Muscle of leg (tissue), 3 donors: ENCODE measurements at regions not wholly inside any gene's neighbourhood (a gene's known extent, or its start where the extent isn't known, plus 50 kb on each side); places are given as distances from the start of the nearest gene placed in this dataset.

ENCODE experiments used
- DNase-seq: peaks from one replicate; pipeline ENCODE4 v3.0.0; 2013
- H3K27ac ChIP-seq: one replicate; pipeline ENCODE4 v1.5.1; 2013; ENCODE audit warnings: mild to moderate bottlenecking, low read length, control low read depth
- H3K27me3 ChIP-seq: one replicate; pipeline ENCODE4 v1.6.1; 2013; ENCODE audit warnings: low read length; ENCODE audit not compliant: control insufficient read depth, insufficient read depth
- H3K36me3 ChIP-seq: one replicate; pipeline ENCODE4 v1.6.1; 2013; ENCODE audit warnings: low read length; ENCODE audit not compliant: control insufficient read depth, insufficient read depth
- H3K4me1 ChIP-seq: one replicate; pipeline ENCODE4 v1.6.1; 2013; ENCODE audit warnings: low read length; ENCODE audit not compliant: control insufficient read depth, insufficient read depth
- H3K4me3 ChIP-seq: one replicate; pipeline ENCODE4 v1.5.1; 2013; ENCODE audit warnings: low read length, control low read depth
- H3K9me3 ChIP-seq: replicated peaks from 2 replicates; pipeline ENCODE4 v1.6.1; 2013; ENCODE audit warnings: low read depth, low read length; ENCODE audit not compliant: control insufficient read depth
- WGBS: methylation state at CpG from one replicate; pipeline ENCODE4 v1.1.5; 2013; ENCODE audit warnings: missing lambda C conversion rate; ENCODE audit not compliant: insufficient coverage; 5-methylcytosine and 5-hydroxymethylcytosine counted together

DNA sequence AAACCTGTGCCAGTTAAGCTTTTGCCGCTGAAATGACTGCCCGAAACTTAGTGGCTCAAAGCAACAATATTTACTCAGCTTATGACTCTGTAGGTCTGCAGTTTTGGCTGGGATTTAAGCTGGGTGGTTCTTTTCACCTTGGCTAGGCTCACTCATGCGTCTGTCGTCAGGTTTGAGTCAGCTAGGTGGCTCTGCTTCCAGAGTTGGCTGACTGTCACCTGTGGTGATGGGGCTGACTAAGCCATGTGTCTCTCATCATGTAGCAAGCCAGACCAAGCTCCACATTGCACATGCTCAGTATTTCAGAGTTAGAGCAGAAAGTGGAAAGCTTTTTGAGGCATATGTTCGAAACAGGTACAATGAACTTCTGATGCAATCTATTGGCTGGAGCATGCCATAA is 354.8 kb downstream of the MEIS1 start:
- DNase-seq: no peak
- H3K4me3 ChIP-seq: no peak overlapping the region
- no peaks in the 10 kb centered on the region for H3K4me1 ChIP-seq
- no peaks in the 10 kb centered on the region for H3K36me3 ChIP-seq
- H3K27me3 ChIP-seq: no peaks in the 10 kb centered on the region
- H3K9me3 ChIP-seq: no peaks in the 10 kb centered on the region
- WGBS: no CpG with 5 or more reads among the region's 5 CpGs
- H3K27ac ChIP-seq: no peak overlapping the region

DNA sequence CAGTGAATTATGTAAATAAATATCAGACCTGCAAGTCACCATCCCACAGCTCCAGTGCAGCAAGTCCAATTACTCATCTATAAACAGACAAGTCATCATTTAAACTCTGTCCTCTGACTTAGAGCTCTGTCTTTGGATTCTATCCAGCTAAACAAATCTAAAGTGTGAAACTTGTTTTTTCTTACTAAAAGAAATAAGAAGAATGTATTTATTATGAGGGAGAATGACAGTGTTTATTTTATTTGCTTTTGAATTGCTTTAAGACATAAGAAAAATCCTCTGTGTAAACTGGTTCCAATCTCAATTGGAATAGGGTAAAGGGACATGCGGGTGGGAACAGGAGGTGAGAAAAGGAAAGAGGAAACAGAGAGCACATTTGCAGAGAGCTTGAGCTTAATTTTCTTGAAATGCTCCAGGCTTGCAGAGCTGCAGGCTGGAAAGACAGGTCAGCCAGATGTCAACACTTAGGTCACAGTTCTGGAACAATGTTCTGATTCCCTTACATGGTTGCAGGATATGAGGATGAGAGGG is 355.8 kb downstream of the MEIS1 start:
- H3K27me3 ChIP-seq: no peaks in the 10 kb centered on the region
- H3K36me3 ChIP-seq: no peaks in the 10 kb centered on the region
- H3K27ac ChIP-seq: peak overlapping the region; percentile 31
- WGBS: 63% methylated on average over 1 of the region's 1 CpG
- no peak overlapping the region for H3K4me3 ChIP-seq
- no peaks in the 10 kb centered on the region for H3K9me3 ChIP-seq
- H3K4me1 ChIP-seq: no peaks in the 10 kb centered on the region
- peak; percentile 94 for DNase-seq

DNA sequence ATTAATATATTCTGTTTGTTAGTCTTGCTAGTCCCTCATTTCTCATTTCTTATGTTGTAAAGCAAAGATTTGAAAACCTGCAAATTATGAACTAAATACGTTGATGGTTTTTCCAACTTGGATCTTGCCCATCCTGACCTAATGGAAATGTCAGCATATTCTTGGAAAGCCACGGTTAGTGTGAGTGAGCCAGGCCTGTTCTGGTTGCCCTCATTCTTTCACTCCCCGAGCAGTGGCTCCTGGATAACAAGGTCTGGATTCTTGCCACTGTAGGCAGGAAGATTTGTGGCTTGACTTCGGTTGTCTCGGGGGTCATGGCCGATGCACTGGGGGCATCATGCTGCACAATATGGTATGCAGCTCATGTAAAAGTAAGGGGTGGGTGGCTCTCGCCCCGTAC is 359.1 kb downstream of the MEIS1 start:
- no peak overlapping the region for H3K27ac ChIP-seq
- peak; percentile 84 for DNase-seq

DNA sequence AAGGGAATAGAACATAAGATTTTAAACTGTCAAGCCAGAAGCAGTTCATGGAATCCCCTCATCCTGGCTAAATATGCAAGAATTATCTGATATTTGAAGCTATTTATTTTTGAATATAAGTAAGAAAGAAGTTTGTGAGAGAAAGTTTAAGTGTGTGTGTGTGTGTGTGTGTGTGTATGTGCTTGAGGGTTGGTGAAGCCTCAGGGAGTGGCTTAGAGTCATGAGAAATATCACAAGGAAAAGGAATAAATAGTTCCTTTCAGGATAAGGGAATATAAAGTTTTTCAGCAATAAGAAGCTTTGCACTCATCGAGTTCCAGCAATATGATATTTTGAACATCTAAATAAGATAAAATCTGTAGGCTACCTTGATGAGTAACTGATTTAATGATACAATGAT is 359.6 kb downstream of the MEIS1 start:
- Histone ChIP-seq H3K27me3 (no peaks in the 10 kb centered on the region), H3K36me3 (no peaks in the 10 kb centered on the region), H3K27ac (no peak overlapping the region), H3K4me1 (no peaks in the 10 kb centered on the region), H3K4me3 (no peak overlapping the region), H3K9me3 (no peaks in the 10 kb centered on the region)
- DNase-seq: peak; percentile 59
- no CpG with 5 or more reads among the region's 1 CpG for WGBS

More for the DNA sequence above, 359.1 kb downstream of the MEIS1 start:
- Histone ChIP-seq H3K9me3 (no peaks in the 10 kb centered on the region), H3K36me3 (no peaks in the 10 kb centered on the region), H3K4me3 (no peak overlapping the region), H3K27me3 (no peaks in the 10 kb centered on the region), H3K4me1 (no peaks in the 10 kb centered on the region)
- WGBS: 39% methylated on average over 3 of the region's 8 CpGs

DNA sequence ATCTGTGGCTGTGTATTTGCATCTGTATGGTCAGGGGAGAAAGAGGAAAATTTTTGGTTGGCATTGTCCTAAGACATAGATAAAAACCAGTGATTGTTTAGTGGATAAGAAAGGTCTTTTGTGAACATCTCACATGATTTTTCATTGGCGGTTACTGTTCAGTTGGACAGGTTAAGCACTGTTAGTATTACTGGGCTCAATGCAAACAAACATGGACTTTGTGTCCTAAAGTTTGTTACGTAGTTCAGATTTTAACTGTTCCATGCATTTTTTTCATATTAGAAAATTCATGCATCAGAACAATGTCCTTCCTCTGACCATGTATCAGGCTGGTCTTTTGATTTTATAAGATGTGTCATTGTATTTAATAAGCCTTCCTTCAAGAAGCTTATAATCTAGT is 368.0 kb downstream of the MEIS1 start:
- H3K27ac ChIP-seq: no peak overlapping the region
- H3K36me3 ChIP-seq: no peaks in the 10 kb centered on the region
- H3K4me3 ChIP-seq: no peak overlapping the region
- DNase-seq: no peak
- 80% methylated on average over 1 of the region's 2 CpGs for WGBS
- H3K9me3 ChIP-seq: no peaks in the 10 kb centered on the region
- no peaks in the 10 kb centered on the region for H3K4me1 ChIP-seq
- H3K27me3 ChIP-seq: no peaks in the 10 kb centered on the region

DNA sequence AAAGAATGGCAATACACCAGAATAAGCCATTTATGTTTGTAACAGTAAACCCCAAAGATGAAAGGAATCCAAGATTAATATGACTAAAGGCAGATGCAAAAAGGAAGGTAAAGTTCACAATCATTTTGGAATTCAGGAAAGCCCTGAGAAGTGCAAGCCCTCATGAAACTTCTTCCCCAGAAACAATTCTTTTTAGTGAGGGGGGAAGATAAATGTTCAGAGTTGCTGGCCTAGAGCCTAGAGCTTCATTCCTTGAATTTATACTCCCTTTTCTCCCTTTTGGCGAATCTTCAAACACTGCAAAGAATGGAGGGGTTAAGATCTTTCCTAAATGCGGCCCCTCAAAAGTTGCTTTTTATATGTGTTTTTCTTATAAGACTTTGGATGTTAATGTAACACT is 368.8 kb downstream of the MEIS1 start:
- Histone ChIP-seq H3K27ac (no peak overlapping the region), H3K4me1 (no peaks in the 10 kb centered on the region), H3K27me3 (no peaks in the 10 kb centered on the region), H3K36me3 (no peaks in the 10 kb centered on the region), H3K9me3 (no peaks in the 10 kb centered on the region), H3K4me3 (no peak overlapping the region)
- DNase-seq: peak; percentile 42
- no CpG with 5 or more reads among the region's 2 CpGs for WGBS

DNA sequence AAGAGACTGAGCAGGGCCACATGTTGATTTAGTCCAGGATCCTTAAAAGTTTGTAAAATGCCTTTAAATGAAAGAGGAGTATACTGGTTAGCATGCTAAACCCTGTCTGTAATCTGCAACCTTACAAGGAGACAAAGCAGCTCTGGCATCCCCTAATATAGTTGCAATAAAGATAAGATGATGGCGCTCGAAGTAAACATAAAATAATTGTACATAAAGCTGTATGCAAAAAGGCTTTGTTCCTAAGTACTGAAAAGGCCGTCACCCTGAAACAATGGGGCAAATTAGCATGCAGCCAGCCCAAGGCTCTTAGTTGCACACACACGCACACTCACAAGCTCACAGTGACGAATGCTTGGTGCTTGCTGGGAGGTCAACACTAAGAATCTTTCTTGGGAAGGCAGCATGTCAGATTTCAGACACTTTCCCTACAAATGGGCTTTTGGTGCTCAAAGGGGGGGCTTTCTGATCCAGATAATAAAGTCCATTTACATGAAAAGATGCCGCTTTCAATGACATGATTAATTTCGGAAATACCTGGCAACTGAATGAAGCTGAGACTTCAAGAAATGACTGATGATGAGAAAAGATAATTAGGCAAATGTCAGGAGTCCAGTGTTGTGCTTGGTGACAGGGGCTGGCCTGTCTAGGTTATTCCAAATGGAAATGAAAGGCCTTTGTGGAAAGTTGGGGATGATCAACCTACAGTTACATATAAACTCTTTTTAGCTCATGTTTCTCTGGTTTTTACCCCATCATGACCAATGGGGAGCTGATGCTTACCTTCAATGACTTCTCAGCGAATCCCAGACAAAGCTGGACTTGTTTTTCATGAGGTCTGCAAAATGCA is 370.3 kb downstream of the MEIS1 start:
- WGBS: 84% methylated on average over 5 of the region's 8 CpGs
- H3K9me3 ChIP-seq: no peaks in the 10 kb centered on the region
- no peaks in the 10 kb centered on the region for H3K27me3 ChIP-seq
- H3K4me1 ChIP-seq: no peaks in the 10 kb centered on the region
- DNase-seq: no peak
- H3K36me3 ChIP-seq: no peaks in the 10 kb centered on the region
- H3K27ac ChIP-seq: no peak overlapping the region
- no peak overlapping the region for H3K4me3 ChIP-seq

DNA sequence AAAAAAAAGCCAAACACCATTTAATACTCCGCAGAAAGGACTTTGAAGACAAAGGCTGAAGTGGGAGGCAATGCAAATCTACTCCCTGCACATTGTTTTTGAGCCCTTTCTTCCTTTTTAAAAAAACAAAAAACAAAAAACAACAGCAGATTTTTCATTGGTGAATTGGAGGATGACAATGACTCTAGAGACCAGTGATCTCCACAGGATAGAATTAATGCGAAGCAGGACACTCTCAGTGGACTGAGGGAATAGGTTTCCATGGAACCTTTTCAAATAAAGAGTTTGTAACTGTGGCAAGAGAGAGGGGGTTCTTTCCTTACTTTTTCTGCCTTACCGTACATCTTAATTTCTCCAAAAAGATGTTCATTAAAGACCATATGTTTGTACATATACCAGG is 371.0 kb downstream of the MEIS1 start:
- Histone ChIP-seq H3K27ac (no peak overlapping the region), H3K36me3 (no peaks in the 10 kb centered on the region), H3K27me3 (no peaks in the 10 kb centered on the region), H3K4me1 (no peaks in the 10 kb centered on the region), H3K9me3 (no peaks in the 10 kb centered on the region), H3K4me3 (no peak overlapping the region)
- WGBS: no CpG with 5 or more reads among the region's 3 CpGs
- DNase-seq: no peak

DNA sequence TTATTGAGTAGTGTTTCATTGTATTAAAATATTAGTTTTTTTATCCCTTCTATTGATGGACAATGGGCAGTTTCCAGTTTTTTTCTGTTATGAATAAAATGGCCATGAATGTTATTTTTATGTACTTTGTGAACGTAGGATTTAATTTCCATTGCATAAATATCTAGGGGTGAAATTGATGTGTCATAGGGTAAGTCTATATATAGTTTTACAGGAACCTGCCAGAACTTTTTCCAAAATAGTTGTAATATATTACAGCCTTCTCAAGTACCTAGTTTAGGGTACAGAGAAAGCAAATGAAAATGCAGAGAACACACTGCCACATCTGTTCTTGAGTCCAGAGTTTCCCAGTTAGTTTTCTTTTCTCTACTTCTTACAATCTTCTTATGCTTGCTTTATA is 378.6 kb downstream of the MEIS1 start:
- Histone ChIP-seq H3K4me1 (no peaks in the 10 kb centered on the region), H3K27ac (no peak overlapping the region), H3K36me3 (no peaks in the 10 kb centered on the region), H3K4me3 (no peak overlapping the region), H3K27me3 (no peaks in the 10 kb centered on the region), H3K9me3 (peaks cover under 1% of the 10 kb centered on the region)
- no peak for DNase-seq
- no CpG with 5 or more reads among the region's 1 CpG for WGBS

DNA sequence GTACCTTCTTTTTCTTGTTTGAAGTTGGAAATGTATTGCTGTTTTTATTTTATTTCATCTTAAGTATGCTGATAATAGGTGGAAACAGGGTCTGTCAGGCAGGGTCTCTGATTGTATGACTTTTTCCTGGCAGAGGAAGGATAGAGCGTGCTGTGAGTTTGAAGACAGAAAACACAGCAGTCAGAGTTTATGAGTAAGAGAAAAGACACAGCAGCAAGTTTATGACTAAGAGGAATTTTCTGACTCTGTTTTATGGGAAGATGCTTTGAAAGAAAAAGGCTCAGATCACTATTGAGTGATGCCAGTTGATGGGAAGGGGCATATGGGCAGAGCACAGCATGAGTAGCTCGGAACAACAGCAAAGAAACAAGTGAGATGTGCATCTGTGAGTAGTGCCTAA is 379.1 kb downstream of the MEIS1 start:
- DNase-seq: no peak
- Histone ChIP-seq H3K36me3 (no peaks in the 10 kb centered on the region), H3K27ac (no peak overlapping the region), H3K4me3 (no peak overlapping the region), H3K27me3 (no peaks in the 10 kb centered on the region), H3K4me1 (no peaks in the 10 kb centered on the region), H3K9me3 (peaks cover 3% of the 10 kb centered on the region)
- 72% methylated on average over 2 of the region's 2 CpGs for WGBS
